GM06990 (cell line): ENCODE measurements at regions not wholly inside any gene's neighbourhood (a gene's known extent, or its start where the extent isn't known, plus 50 kb on each side); places are given as distances from the start of the nearest gene placed in this dataset.

Experiments
- DNase-seq: peaks from one replicate; pipeline ENCODE4 v3.0.0-alpha.2; 2011; ENCODE audit not compliant: insufficient read length; ENCODE audit errors: extremely low read depth
- H3K27me3 ChIP-seq: replicated peaks from 2 replicates; pipeline ENCODE4 v1.6.0; 2011; ENCODE audit warnings: low read length; ENCODE audit not compliant: control insufficient read depth, insufficient read depth
- H3K36me3 ChIP-seq: 2 replicates; pipeline ENCODE4 v1.5.1; 2011; ENCODE audit warnings: low read length; ENCODE audit not compliant: control insufficient read depth, insufficient read depth
- H3K4me3 ChIP-seq: replicated peaks from 2 replicates; pipeline ENCODE4 v1.5.1; 2011; ENCODE audit warnings: low read depth, mild to moderate bottlenecking, control low read depth, low read length
- CTCF ChIP-seq: IDR thresholded peaks from 2 replicates; pipeline ENCODE4 v1.5.1; 2011; ENCODE audit warnings: low read length, control low read depth, mild to moderate bottlenecking, inconsistent platforms; ENCODE audit not compliant: insufficient read depth, poor library complexity, severe bottlenecking

GRCh38 chr9:129247285-129248153, 69.5 kb upstream of the IER5L start:
- H3K36me3 ChIP-seq: no peaks in the 10 kb centered on the region
- peaks cover 2% of the 10 kb centered on the region; the same call in 1 of the 2 replicates for H3K27me3 ChIP-seq
- no peak overlapping the region for H3K4me3 ChIP-seq
- DNase-seq: no peak
- no peak for TF ChIP-seq CTCF

- DNase-seq: no peak
- no peak for TF ChIP-seq CTCF
Observed at GRCh38 chr9:129245276-129245675, 67.2 kb upstream of the IER5L start.

GRCh38 chr9:129242971-129243561, 65.0 kb upstream of the IER5L start:
- no peak for TF ChIP-seq CTCF
- Histone ChIP-seq H3K36me3 (no peaks in the 10 kb centered on the region), H3K4me3 (no peak overlapping the region), H3K27me3 (peaks cover 2% of the 10 kb centered on the region; the same call in 1 of the 2 replicates)
- DNase-seq: no peak

More at GRCh38 chr9:129245276-129245675, 67.2 kb upstream of the IER5L start:
- Histone ChIP-seq H3K27me3 (peaks cover 2% of the 10 kb centered on the region; the same call in 1 of the 2 replicates), H3K4me3 (no peak overlapping the region), H3K36me3 (no peaks in the 10 kb centered on the region)

- no peak for TF ChIP-seq CTCF
- H3K27me3 ChIP-seq: peaks cover 2% of the 10 kb centered on the region; the same call in 1 of the 2 replicates
- no peak for DNase-seq
- H3K4me3 ChIP-seq: no peak overlapping the region
- H3K36me3 ChIP-seq: no peaks in the 10 kb centered on the region
Observed at GRCh38 chr9:129242191-129242941, 64.3 kb upstream of the IER5L start.

GRCh38 chr9:129241725-129242124, 63.7 kb upstream of the IER5L start:
- Histone ChIP-seq H3K4me3 (no peak overlapping the region), H3K27me3 (peaks cover 2% of the 10 kb centered on the region; the same call in 1 of the 2 replicates), H3K36me3 (no peaks in the 10 kb centered on the region)
- no peak for DNase-seq
- TF ChIP-seq CTCF: no peak
